Heart left ventricle (tissue), 16 donors: ENCODE measurements at regions not wholly inside any gene's neighbourhood (a gene's known extent, or its start where the extent isn't known, plus 50 kb on each side); places are given as distances from the start of the nearest gene placed in this dataset.

Experiments
- ATAC-seq, 4 donors: fragments of 200-7000 bp; cut with Tn5 transposase; one replicate each; pipeline ENCODE4 v1.9.1; 2020 to 2022; ENCODE audit warnings: moderate library complexity in 4 of 4, mild to moderate bottlenecking in 3 of 4, moderate number of reproducible peaks in 1 of 4
- DNase-seq, 5 donors: peaks; one replicate each; pipeline ENCODE4 v3.0.0-alpha.2; 2020
- H3K27ac ChIP-seq, 12 donors: fragments of 200-600 bp; sonication (generic) in 4 of 12; one replicate each; pipeline versions ENCODE4 v1.5.0 to v1.8.0; 2016 to 2022; ENCODE audit warnings: mild to moderate bottlenecking in 2 of 12
- H3K27me3 ChIP-seq, 9 donors: fragments of 200-600 bp; sonication (generic) in 2 of 9; one replicate each; pipeline versions ENCODE4 v1.5.1 to v1.8.0; 2016 to 2022; ENCODE audit warnings: mild to moderate bottlenecking in 3 of 9
- H3K36me3 ChIP-seq, 9 donors: fragments of 200-600 bp; sonication (generic) in 2 of 9; one replicate each; pipeline versions ENCODE4 v1.5.0 to v1.8.0; 2018 to 2022; ENCODE audit warnings: mild to moderate bottlenecking in 2 of 9
- H3K4me1 ChIP-seq, 12 donors: fragments of 200-600 bp; sonication (generic) in 4 of 12; one replicate each; pipeline versions ENCODE4 v1.5.0 to v1.8.0; 2016 to 2022; ENCODE audit warnings: mild to moderate bottlenecking in 3 of 12
- H3K4me3 ChIP-seq, 12 donors: fragments of 200-600 bp; sonication (generic) in 4 of 12; one replicate each; pipeline versions ENCODE4 v1.5.0 to v1.8.0; 2017 to 2022; ENCODE audit warnings: mild to moderate bottlenecking in 9 of 12, moderate library complexity in 4 of 12
- H3K9me3 ChIP-seq, 12 donors: fragments of 200-600 bp; sonication (generic) in 4 of 12; one replicate each; pipeline versions ENCODE4 v1.5.0 to v1.8.0; 2016 to 2022; ENCODE audit warnings: mild to moderate bottlenecking in 1 of 12
- CTCF ChIP-seq, 12 donors: fragments of 200-600 bp; sonication (generic) in 4 of 12; IDR thresholded peaks; one replicate each; pipeline versions ENCODE4 v1.5.0 to v1.8.0; 2018 to 2022; ENCODE audit warnings: antibody characterized with exemption in 12 of 12, mild to moderate bottlenecking in 5 of 12
- POLR2A ChIP-seq, 2 donors: fragments of 450-650 bp; IDR thresholded peaks; one replicate each; pipeline ENCODE4 v1.6.1; 2017; ENCODE audit warnings: antibody characterized with exemption in 2 of 2, mild to moderate bottlenecking in 2 of 2, moderate library complexity in 2 of 2
- WGBS, 4 donors: extraction: QIAGEN DNeasy Blood & Tissue Kit in 2 of 4; methylation state at CpG; one replicate each; pipeline versions ENCODE4 v1.1.5 to v1.1.7; 2013 to 2018; 5-methylcytosine and 5-hydroxymethylcytosine counted together
- intact Hi-C, 10 donors: fragments of 100-400 bp; cut with DNase I; formaldehyde crosslinking; loops; one replicate each; pipeline versions ENCODE4 v1.11.1 to v1.14.2; 2022
- donor health status: ischemic (EF 13 %, LVEDD 7.1; RV severe dilation, severe dysfunction).
- donor health status: healthy with polysubstance abuse.
- donor health status: DM: no; HTN: yes; CAD: no.
- donor health status: DM: no; HTN: no; CAD: no.
- donor health status: ischemic (EF 25% LVEDD 6.9; RV normal size, moderate dysfunction).
- donor health status: ischemic (EF 25% LVEDD 5.7; RV mildly dilated, moderate dysfunction).
- donor health status: healthy.
- donor health status: DM: yes; HTN: yes; CAD: no.
- donor health status: ischemic (EF 35%, LVEDD 5.7; RV mildly dilated, moderate dysfunction).
- donor health status: nonischemic (EF 11% LVEDD 7.7; RV severe dilation, severe dysfunction).
- donor health status: DM: yes; HTN: yes; CAD: no.
- donor health status: PGD.
- donor health status: ischemic (EF 29% LVEDD 5.4; RV normal size, mild dysfunction).
- donor health status: nonischemic (EF 23%, LVEDD 6.1; RV moderate dilation, normal function).

- H3K36me3 ChIP-seq = no peaks in the 10 kb centered on the region
- peaks cover 0 to 31% (median 0%) of the 10 kb centered on the region in 12 donors for H3K4me1 ChIP-seq
- DNase-seq = no peak
- no peak for TF ChIP-seq CTCF (IDR thresholded peaks at IDR 0.05)
- no peak for TF ChIP-seq POLR2A (IDR thresholded peaks at IDR 0.05)
- H3K9me3 ChIP-seq = no peaks in the 10 kb centered on the region
- WGBS, 4 donors = 78 to 86% (median 81%) methylated on average over 3 of the region's 3 CpGs
- no peak overlapping the region for H3K27ac ChIP-seq
- intact Hi-C loops = no loop called here
- peaks cover 0 to 5% (median 0%) of the 10 kb centered on the region in 9 donors for H3K27me3 ChIP-seq
- no peak for ATAC-seq
- H3K4me3 ChIP-seq = no peak overlapping the region
Observed at GRCh38 chr16:79412783-79413225, 187.7 kb downstream of the MAF start.

- DNase-seq (no peak), ATAC-seq (no peak)
- H3K27ac ChIP-seq = no peak overlapping the region
- H3K27me3 ChIP-seq = no peaks in the 10 kb centered on the region
- TF ChIP-seq CTCF (IDR thresholded peaks at IDR 0.05) (no peak), POLR2A (IDR thresholded peaks at IDR 0.05) (no peak)
- peaks cover 0 to 21% (median 0%) of the 10 kb centered on the region in 12 donors for H3K4me1 ChIP-seq
- intact Hi-C loops = no loop called here
- no peak overlapping the region for H3K4me3 ChIP-seq
- no peaks in the 10 kb centered on the region for H3K36me3 ChIP-seq
- 68 to 96% (median 81%) methylated on average over 4 of the region's 4 CpGs for WGBS, 4 donors
- no peaks in the 10 kb centered on the region for H3K9me3 ChIP-seq
Observed at GRCh38 chr16:79411805-79412204, 188.7 kb downstream of the MAF start.

GRCh38 chr16:79411357-79411756 is 189.2 kb downstream of the MAF start:
- TF ChIP-seq CTCF (IDR thresholded peaks at IDR 0.05) (no peak), POLR2A (IDR thresholded peaks at IDR 0.05) (no peak)
- Histone ChIP-seq H3K4me1 (peaks cover 0 to 17% (median 0%) of the 10 kb centered on the region in 12 donors), H3K27me3 (no peaks in the 10 kb centered on the region), H3K9me3 (peaks cover 0 to under 1% (median 0%) of the 10 kb centered on the region in 12 donors), H3K27ac (no peak overlapping the region), H3K4me3 (no peak overlapping the region), H3K36me3 (no peaks in the 10 kb centered on the region)
- intact Hi-C loops = no loop called here
- DNase-seq = no peak
- no peak for ATAC-seq

GRCh38 chr16:79409978-79410377 is 190.6 kb downstream of the MAF start:
- DNase-seq (no peak), ATAC-seq (no peak)
- H3K9me3 ChIP-seq = peaks cover 0 to 8% (median 0%) of the 10 kb centered on the region in 12 donors
- no peaks in the 10 kb centered on the region for H3K27me3 ChIP-seq
- H3K27ac ChIP-seq = no peak overlapping the region
- no peak overlapping the region for H3K4me3 ChIP-seq
- H3K36me3 ChIP-seq = no peaks in the 10 kb centered on the region
- no peak for TF ChIP-seq CTCF (IDR thresholded peaks at IDR 0.05)
- no peak for TF ChIP-seq POLR2A (IDR thresholded peaks at IDR 0.05)
- intact Hi-C loops = no loop called here
- peaks cover 0 to 6% (median 0%) of the 10 kb centered on the region in 12 donors for H3K4me1 ChIP-seq
- 89 to 94% (median 90%) methylated on average over 9 of the region's 9 CpGs for WGBS, 4 donors
